NCI-H69 (cell line): ENCODE measurements at regions not wholly inside any gene's neighbourhood (a gene's known extent, or its start where the extent isn't known, plus 50 kb on each side); places are given as distances from the start of the nearest gene placed in this dataset.
"Not testable (repeated sequence)": the region's sequence is repeated elsewhere in the genome, so short reads cannot be mapped to it uniquely, and the experiment has no call there.

Source experiments
- DNase-seq: peaks from one replicate; lab custom pipeline; 2025; lab: John Stamatoyannopoulos, UW

DNA sequence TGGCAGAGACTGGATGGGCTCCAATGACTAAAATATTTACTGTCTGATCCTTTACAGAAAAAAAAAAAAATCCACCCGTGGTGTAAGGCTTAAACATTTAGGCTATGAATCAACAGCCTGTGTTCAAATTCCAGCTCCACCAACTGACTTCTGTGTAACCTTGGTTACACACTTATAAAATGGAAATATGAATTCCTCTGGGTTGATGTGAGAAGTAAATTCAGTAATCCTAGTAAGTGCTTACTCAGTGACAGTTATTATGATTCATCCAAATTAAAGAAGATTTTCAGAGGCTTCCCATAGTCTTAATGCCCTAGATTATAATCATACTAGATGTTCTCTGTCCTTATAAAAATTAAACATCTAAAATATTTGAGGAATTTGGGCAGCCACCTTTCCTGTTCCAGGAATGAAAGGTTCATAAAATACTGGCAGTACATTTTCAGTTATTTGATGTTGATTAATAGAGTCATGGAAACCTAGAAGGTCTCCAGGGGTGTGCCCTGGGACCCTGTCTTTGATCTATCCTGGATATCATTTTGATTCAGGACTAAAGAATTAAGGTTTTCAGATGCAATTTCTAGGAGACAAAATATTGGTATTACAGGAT, 180.3 kb upstream of the ZNF217 start:
- DNase-seq: no peak

DNA sequence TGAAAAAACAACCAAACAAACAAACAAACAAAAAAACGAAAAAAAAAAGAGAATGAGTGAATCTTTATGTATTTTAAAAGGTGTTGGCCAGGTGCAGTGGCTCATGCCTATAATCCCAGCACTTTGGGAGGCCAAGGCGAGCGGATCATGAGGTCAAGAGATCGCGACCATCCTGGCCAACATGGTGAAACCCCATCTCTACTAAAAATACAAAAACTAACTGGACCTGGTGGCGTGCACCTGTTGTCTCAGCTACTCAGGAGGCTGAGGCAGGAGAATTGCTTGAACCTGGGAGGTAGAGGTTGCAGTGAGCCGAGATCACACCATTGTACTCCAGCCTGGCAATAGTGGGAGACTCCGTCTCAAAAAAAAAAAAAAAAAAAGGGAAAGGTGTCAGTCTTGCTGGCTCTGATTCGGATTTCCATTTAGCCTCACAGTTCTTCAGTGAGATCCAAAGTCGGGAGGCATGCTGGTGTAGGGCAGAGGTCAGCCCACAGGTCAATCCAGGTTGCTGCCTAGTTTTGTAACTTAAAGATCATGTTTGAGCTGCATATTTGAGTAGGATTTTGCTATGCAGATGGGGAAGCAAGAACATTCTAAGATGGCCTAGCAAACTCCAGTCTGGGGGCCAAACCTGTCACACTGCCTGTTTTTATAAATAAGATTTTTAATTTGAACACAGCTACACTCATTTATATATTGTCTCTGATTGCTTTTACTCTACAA, 179.6 kb upstream of the ZNF217 start:
- not testable (repeated sequence) for DNase-seq

- DNase-seq: no peak
Observed at GRCh38 chr20:53769041-53769440, 175.4 kb upstream of the ZNF217 start.

GRCh38 chr20:53768329-53768728, 174.7 kb upstream of the ZNF217 start:
- no peak for DNase-seq

- no peak for DNase-seq
Observed at GRCh38 chr20:53767206-53767930, 173.7 kb upstream of the ZNF217 start.

DNA sequence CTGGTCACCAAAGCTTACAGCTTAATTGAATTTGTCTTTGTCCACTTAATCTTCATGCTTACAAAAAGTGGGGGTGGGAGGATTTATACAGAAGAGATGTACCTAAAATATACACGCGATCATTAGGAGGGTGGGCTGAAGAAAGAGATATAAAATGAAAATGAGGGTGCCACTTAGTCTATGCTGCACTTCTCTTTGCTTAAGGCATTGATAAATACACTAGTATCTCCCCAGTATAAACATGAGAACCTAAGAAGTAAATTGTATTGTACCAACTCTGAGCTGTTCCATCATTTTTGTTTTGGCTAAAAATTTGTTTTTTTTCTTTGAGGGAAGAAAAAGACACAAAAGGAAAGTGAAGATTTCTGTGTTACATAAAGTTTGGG, 170.8 kb upstream of the ZNF217 start:
- DNase-seq: no peak

DNA sequence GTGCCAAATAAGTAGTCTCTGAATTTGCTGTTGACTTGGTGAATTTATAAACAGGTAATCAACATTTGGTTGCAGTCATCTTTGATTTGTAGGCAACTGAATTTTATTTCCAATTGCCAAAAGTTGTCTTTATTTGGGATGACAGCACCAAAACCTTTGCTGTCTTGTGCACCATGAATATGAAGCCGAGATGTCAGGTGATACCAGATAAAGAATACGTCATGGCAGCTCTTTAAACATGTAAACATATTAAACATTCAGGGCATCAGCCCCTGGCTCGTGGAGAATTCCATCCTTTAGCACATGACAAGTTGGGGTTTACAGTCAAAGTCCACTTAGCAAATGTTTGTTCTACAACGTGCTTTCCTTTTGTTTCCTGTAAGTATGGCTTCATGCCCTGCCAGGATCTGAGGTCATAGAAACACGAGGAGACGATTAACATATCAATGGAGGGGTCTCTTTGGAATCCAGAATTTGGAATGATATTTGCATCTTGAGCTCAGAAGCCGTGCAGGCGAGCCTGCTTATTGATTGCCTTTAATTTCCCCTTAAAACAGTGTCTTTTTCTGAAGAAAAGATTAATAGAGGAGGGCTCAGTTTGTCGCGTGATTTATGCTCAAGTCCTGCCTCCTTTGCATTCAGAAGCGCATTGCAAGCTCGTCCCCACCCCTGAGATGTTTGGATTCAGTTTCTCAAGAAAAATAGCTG, 170.2 kb upstream of the ZNF217 start:
- no peak for DNase-seq

DNA sequence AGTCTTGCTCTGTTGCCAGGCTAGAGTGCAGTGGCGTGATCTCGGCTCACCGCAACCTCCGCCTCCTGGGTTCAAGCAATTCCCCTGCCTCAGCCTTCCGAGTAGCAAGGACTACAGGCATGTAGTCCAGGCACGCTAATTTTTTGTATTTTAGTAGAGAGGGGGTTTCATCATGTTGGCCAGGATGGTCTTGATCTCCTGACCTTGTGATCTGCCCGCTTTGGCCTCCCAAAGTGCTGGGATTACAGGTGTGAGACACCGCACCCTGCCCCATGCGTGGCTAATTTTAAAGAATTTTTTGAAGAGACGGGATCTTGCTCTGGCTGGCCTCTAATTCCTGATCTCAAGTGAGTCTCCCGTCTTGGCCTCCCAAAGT, 168.8 kb upstream of the ZNF217 start:
- DNase-seq: not testable (repeated sequence)

DNA sequence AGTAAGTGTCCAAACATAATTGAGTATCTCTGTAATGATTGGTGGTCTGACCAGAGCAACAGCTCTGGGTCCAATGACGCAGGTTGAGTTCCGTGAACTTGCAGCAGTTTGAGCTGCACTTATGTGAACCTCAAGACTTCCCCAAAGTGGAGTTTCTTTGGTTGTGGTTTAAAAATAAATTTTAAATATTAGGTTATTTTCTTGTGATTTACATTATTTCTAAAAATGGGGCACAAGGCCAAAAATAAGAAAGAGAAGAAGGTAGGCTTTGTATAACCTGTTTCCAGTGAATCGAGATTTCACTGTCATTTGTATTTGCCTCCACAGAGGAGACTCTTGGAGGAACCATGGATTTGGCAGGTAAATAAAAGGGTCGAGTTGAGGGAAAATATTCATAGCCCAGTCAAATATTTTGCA, 166.4 kb upstream of the ZNF217 start:
- DNase-seq: no peak

GRCh38 chr20:53757472-53757913, 163.9 kb upstream of the ZNF217 start:
- peak; percentile 7 for DNase-seq

GRCh38 chr20:53755733-53756531, 162.3 kb upstream of the ZNF217 start:
- no peak for DNase-seq

GRCh38 chr20:53753880-53754459, 160.3 kb upstream of the ZNF217 start:
- no peak for DNase-seq

- no peak for DNase-seq
Observed at GRCh38 chr20:53752971-53753879, 159.6 kb upstream of the ZNF217 start.

- no peak for DNase-seq
Observed at GRCh38 chr20:53752583-53752970, 158.9 kb upstream of the ZNF217 start.

DNA sequence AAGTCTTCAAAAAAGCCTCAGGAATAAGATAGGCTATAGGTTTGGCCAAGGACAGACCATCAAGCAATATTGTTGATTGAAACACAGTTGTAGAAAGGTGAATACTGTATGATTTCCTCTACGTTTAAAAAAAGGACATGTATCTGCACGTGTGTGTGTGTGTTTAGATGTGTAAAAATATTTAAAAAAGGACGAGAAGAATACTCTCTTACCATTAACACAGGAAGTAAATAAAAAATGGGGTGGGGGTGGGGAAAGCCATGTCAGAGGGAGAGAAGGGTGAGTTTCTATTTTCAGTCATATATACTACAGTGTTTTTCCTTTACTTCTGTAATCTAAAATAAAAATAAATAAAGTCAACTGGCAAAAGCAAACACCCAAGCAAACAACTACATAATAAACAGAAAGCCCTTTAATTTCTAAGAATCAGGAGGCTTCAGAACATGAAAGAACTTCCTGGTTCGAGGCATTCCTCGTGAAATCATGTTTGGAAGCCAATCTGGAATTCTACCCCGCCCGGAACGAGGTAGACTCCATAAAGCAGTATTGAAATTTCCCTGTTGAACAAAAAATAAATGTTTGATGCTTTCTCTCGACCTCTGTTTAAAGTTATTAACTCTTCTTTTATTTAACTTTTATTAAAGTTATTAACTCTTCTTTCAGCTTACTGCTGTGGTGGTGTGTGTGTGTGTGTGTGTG, 158.1 kb upstream of the ZNF217 start:
- no peak for DNase-seq

DNA sequence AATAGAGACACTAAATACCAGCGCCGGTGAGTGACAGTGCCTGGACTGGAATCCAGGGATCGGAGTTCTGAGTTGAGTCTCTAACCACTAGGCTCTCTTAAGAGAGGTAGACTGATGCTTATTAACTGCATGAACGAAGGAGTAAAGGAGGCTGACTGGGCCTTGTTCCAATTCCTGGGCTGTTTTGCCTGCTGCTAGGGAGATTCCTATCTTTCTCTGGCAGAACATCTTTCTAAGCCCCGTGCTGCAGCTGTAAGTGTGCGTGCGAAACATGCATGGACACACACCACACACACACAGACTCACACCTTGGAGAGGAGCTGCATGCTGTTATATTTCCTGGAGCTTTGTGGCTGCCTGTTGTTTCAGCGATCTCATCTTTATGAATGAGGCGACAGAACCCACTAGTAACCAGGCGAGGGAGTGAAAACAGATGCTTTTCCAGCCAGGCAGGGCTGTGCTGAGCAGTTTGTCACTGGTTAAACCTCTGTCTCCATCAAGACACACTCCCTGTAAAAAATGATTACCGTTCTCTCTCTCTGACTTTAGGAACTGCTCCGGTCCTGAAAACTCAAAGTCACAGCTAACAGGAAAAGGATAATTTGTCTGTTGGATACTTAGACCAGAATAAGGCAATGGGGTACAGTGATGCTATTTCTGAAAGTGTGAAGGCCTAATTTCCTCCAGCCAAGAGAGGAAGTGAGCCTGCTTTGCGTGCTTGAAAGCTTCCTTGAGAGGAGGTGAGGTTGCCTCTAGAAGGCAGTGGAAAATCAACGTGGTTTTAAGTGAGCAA, 157.4 kb upstream of the ZNF217 start:
- no peak for DNase-seq

DNA sequence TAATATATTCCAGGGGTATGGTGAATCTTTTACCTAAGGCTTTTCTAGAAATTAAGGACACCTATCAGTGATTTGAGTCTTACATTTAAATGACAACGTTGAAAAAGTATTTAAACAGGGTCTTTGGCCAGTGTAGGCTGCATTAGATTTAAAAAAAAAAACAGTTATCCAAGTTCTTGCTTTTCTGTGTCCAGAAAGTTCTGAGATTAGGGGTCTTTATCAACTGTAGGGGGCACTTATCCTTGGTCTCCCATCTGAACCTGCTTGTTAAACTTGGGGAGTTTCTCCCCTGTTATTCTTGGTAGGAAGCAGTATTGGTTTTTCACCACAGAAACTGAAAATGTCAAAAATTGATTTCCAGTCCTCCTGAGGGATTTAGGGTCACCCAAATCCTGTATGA, 155.9 kb upstream of the ZNF217 start:
- no peak for DNase-seq

- DNase-seq: no peak
Observed at GRCh38 chr20:53748821-53749421, 155.3 kb upstream of the ZNF217 start.
